SW480 (cell line): ENCODE measurements at regions not wholly inside any gene's neighbourhood (a gene's known extent, or its start where the extent isn't known, plus 50 kb on each side); places are given as distances from the start of the nearest gene placed in this dataset.
"Not testable (repeated sequence)": the region's sequence is repeated elsewhere in the genome, so short reads cannot be mapped to it uniquely, and the experiment has no call there.

Experiments used
- DNase-seq: peaks from one replicate; pipeline ENCODE4 v3.0.0-alpha.2; 2016; ENCODE audit warnings: low spot score

DNA sequence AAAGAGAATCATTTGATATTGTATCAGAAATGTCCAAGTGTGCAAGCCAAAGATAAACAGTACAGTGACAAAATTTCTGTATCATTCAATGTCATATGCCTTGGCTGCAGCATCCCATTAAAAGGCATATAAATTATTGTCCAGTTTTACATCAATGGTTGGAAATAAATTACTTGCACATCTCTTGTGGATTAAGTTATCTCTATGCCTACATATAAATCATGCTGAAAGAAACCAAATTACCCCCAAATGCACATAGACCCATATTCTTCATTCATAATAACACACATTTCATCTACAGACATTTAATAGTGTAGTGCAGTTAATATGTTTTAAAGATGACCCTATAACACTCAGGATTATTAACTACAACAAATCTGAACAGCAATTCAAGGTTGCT is 1415.7 kb upstream of the PCDH9 start:
- no peak for DNase-seq

DNA sequence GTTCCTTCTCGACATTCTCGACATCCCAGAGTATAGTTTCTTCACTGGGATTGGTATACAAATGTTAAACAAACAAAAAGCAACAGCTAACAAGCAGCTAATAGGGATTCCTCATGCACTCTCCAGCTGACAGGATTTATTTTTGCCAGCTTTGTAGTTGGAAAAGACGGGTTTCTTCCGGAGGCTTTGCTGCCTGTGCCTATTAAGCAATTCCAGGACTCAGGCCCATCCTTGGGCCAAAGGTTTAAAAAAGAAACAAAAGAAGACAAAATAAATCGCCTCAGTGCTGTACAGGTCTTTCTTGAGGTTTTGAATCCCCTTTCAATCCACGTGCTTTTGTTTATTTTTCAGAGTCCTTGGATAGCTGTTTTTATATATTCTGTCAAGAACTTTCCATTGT is 1414.5 kb upstream of the PCDH9 start:
- DNase-seq: no peak

DNA sequence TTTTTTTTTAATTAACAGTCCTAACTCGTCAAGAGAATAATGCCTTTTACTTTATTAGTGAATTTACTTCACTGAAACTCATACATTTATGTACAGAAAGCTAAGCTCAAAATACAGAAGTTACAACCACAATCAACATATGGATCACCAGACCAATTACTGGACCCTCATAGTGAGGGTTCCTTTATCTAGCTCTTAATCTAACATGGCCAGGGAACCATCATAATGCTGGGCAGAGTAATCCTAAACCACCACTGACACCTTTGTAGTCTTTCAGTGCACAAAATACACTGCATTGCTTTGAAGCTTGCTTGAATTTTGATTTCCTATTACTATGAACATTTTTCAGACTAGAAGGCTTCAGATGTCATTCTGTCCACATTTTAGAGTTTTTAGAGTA is 1406.6 kb upstream of the PCDH9 start:
- no peak for DNase-seq

DNA sequence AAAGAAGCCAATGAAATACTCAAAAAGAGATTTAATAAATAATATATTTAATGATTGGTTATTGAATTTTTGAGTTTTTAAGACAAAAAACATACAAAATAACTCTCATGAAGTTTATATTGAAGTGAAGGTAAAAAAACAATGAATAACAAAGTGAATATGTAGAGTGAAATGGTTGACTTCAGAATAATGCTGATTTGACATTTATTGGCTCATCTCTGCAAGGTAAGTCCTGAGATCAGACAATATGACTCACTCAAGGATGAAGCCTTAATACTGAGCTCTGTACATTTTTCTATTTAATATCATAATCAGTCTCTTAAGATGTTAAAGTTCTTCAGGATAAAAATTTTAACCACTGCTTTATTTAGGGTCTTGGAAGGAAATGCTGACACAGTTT is 1398.9 kb upstream of the PCDH9 start:
- DNase-seq: no peak

DNA sequence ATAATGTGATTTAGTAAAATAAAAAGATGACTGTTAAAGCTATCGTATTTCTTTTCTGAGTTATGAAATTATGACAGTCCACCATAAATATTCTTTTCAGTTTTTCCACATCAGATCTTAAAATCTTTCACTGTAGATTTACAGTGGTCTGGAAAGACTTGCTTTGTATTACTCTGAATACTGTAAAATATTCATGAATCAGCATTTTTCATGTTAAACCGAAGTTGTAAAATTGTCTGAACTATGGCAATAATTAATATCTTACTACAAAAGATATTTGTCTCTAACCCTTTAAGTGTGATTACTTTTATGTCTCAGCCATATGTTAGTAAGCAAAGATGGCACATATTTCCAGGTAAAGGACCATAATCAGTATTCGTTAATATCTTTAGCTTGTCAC is 1397.2 kb upstream of the PCDH9 start:
- DNase-seq: no peak

DNA sequence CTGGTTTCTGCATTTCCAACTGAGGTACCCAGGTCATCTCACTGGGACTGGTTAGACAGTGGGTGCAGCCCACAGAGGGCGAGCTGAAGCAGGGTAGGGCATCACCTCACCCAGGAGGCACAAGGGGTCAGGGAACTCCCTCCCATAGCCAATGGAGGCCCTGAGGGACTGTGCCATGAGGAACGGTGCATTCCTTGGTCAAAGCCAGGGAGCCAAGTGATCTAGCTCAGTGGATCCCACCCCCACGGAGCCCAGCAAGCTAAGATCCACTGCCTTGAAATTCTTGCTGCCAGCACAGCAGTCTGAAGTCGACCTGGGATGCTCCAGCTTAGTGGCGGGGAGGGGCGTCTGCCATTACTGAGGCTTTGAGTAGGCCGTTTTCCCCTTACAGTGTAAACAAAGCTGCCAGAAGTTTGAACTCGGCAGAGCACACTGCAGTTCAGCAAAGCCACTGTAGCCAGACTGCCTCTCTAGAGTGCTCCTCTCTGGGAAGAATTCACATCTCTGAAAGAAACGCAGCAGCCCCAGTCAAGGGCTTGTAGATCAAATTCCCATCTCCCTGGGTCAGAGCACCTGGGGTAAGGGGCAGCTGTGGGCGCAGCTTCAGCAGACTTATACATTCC is 1386.6 kb upstream of the PCDH9 start:
- DNase-seq: no peak

DNA sequence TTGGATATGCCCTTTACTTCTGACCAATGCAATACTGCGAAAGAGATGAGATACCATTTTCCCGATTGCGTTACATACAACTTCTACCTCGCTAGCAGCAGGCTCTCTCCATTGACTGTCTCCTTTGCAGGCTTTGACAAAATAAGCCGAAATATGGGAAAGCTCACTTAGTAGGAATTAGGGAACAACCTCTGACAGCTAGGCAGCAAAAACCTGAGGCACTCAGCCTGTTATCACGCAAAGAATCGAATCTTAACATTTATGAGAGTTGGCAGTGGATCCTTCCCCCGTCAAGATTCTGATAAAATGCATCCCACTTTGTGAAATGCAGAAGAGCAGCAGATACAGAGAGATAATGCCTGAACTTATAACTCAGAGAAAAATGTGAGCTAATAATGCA is 1379.5 kb upstream of the PCDH9 start:
- DNase-seq: no peak

DNA sequence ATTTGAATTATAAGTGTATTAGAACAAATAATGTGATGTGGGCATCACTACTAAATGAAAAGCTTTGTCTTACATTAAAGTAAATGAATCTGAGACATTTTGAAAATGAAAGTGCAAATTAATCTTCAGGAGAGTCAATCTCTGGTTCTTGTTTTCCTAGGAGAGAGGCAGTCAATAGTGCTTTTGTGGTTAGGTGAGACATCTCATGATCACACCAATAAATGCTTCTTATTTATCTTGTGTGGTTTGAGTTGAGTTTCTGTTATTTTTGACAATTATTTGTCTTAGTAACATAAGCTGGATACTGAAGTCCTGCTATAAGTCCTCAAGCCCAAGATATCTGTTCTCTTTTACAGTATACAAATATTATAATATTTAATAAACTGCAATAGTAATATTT is 1378.0 kb upstream of the PCDH9 start:
- DNase-seq: no peak

DNA sequence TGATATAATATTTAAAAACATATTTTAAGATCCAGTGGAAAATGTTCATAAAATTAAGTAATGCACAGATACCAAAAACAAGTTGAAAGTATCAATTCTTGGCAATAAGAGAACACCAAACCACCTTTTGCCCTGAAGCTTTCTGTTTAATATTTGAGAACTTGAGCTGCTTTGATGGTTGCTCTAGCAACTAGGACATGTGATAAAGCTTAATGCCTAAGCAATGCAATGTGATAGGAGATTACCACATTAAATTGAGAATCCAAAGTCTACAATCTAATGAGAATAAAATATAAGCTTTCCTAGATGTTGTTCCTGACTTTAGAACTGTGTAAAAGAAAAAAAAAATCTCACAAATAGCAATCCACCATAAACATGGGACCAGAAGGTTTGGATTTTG is 1367.5 kb upstream of the PCDH9 start:
- DNase-seq: no peak

DNA sequence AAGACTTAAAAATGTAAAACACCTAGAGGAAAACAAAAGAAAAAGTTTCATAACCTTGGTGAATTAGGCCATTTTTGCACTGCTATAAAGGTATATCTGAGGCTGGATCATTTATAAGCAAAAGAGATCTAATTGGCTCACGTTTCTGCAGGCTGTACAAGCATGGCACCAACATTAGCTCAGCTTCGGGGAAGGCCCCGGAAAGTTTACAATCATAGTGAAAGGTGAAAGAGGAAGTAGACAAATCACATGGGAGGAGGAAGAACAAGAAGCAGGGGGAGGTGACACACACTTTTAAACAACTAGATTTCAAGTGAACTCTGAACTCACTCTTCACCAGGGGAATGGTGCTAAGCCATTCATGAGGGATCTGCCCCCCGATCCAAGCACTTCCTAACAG is 1358.5 kb upstream of the PCDH9 start:
- DNase-seq: no peak

DNA sequence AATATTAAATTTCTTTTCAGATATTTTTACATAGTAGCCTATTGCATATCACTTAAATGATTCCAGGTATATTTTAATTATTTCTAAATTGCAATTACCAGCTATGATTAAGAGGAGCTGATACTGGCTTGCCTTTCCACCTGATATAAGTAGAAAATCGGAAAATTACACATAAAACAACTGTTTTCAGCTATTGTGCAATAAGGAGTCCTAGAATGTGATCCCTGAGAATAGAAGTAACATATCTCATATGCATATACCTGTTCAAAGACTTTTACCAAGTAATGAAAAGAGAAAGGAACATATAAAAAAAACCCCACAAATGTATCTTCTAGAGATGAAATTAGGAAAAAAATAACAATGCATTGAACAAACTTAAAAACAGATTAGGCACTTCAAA is 1354.6 kb upstream of the PCDH9 start:
- no peak for DNase-seq

DNA sequence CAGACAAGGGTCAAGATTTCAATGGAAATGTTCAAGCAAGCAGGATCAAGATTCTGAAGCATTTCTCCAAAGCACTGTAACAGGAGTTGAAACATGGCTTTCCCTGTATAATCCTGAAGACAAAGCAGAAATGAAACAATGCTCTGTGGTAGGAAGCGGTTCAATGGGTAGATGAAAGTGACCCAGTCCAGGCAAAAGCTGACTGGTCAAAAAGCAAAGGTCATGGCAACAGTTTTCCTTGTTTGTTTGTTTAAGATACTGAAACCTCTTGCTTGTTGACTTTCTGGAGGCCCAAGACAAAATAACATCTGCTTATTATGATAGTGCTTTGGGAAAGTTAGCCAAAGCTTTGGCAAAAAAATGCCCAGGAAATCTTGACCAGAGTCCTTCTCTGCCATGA is 1343.9 kb upstream of the PCDH9 start:
- DNase-seq: no peak

DNA sequence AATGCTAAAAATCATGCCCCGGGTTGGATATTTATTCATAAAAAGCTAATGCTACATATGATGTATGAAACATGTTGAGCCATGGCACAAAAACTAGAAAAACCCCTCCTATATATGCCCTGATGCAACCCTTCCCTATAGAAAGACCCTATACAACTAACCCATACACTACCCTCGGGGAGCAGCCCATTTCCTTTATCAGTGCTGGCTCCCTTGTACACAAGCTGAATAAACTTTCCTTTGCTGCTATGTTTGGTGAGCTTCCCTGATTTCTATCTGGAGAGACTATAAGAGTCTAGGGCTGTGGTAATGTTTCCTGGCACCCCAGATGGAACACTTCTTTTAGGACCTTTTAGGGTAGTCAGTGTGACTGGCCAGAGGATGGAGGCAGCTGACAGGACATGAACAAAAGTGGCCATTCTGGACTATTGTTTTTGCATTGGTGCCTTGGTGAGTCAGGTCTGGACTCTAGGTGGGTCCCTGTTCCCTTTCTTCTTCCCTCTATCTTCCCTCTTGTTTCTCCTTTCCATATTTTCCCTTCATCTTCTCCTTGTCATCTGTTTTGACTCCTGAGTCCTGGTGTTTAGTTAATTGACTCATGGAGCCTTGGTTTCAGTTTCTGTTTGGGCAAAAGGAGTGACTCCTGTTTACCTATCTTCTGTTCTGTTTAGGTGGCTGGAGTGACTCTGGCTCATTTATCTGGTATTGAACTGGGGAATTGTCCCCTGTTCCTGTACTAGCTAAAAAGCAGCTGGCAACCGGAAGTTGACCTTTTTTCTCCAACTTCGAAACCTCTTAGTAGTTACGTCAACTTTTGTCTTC is 1321.8 kb upstream of the PCDH9 start:
- no peak for DNase-seq

DNA sequence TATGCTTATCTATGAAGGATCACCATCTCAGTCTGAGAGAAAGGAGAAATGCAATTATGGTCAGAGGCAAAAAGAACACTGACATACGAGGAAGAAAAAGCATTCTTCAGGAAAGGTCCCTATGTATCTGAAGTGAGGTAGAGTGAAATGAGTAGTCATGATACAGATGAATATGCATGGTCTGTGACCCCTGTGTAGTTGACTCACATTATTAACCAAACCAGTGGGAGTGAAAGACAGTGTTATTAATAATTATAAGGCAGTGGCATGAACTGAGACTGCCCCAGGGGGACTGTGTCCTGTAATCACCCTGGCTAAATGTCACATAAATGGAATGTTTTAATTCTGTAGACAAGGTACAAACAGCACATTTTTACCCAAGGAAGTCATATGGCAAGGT is 1320.2 kb upstream of the PCDH9 start:
- no peak for DNase-seq

DNA sequence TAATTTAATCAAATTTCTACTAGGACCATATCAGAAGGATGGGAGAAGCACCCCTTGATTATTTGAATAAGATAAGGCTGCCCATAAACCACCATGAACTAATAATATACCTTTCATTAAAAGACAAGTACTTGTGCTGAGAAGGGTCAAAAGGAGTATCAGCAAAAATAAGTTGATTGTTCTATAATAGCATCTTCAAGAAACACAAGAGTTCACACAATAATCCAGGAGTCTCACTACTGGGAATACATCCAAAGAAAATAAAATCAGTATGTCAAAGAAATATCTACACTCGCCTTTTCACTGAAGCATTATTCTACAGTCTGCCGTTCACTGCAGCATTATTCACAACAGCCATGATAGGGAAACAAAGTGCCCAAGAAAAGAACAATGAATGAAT is 1310.1 kb upstream of the PCDH9 start:
- DNase-seq: no peak

DNA sequence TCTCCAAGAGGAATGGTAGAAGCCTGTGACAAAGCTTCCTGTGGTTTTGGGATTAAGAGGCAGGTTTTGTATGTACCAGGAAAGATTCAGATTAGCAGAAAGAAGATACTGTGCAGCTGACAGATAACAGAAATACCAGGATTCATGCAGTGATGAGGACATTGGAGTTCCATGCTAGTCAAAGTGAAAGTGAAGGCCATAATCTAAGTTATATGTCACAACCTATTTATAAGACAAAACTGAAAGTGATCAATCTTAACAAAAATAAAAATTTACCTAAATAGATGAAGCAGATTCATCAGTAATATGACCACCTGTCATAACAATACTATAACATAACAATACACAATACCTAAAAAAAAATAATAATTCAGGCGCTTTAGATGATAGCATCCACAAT is 1305.2 kb upstream of the PCDH9 start:
- no peak for DNase-seq

DNA sequence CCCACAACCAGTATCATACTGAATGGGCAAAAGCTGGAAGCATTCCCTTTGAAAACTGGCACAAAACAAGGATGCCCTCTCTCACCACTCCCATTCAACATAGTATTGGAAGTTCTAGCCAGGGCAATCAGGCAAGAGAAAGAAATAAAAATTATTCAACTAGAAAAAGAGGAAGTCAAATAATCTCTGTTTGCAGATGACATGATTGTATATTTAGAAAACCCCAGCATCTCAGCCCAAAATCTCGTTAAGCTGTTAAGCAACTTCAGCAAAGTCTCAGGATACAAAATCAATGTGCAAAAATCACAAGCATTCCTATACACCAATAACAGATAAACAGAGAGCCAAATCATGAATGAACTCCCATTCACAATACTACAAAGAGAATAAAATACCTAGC is 1297.0 kb upstream of the PCDH9 start:
- DNase-seq: not testable (repeated sequence)

DNA sequence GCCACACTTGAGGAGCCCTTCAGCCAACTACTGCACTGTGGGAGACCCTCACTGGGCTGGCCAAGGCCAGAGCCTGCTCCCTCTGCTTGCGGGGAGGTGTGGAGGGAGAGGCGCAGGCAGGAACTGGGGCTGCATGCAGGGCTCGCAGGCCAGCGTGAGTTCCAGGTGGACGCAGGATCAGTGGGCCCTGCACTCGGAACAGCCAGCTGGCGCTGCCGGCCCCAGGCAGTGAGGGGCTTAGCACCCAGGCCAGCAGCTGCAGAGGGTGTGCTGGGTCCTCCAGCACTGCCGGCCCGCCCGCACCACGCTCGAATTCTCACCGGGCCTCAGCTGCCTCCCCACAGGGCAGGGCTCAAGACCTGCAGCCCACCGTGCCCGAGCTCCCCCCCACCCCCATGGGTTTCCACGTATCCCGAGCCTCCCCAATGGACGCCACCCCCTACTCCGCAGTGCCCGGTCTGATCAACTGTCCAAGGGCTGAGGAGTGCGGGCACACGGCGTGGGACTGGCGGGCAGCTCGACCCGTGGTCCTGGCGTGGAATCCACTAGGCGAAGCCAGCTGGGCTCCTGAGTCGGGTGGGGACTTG is 1293.8 kb upstream of the PCDH9 start:
- no peak for DNase-seq

DNA sequence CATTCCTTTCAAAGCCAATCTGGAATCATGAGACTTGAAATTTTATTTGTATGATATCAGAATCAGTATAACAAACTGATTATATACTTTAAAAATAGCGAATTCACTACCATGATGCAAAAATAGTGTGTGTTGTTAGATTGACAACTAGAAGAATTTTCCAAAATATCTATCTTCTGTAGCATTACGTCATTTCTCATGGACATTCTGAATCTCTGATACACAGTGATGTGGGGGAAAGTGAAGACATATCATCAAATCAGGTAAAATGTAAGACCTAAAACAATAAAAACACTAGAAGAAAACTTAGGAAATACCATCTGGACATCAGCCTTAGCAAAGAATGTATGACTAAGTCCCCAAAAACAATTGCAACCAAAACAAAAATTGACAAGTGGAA is 1292.0 kb upstream of the PCDH9 start:
- DNase-seq: no peak

DNA sequence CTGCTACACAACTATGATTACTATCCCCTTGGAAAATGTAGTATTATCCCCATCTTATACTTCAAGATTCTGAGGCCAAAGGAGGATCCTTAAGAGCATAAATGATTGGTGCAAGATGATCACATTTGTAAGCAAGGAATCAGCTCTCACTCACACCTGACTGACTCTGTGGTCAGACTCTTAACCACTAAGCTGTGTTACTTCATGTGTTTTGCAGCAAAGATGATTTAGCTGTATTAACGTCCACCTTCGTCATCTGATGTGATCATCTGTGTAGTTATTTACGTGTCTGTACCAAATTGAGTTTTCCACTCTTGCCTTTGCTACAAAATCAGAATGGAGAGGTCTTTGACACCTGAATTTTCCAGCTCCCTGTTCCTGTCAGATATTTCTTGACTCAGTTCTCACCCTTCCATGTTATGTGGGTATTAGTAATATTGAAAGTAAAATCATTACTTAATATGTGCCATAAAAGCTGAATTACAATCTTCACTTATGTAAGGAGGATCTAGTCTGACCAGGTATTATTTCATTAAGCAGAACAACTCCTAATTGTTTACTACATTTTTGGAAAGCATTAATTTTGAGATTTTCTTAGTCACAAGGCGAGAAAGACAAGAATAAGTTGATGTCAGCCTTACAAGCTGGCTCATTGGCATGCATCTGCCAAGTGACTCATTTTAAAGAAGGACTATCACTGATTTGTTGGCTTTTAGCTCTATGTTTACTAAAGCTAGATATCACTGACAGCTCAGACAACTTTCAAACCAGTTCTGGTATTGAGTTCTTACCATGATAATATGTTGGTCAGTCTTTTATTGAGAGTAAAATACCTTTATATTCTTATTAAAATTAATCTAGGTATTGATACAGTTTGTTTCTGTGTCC is 1279.8 kb upstream of the PCDH9 start:
- DNase-seq: no peak

DNA sequence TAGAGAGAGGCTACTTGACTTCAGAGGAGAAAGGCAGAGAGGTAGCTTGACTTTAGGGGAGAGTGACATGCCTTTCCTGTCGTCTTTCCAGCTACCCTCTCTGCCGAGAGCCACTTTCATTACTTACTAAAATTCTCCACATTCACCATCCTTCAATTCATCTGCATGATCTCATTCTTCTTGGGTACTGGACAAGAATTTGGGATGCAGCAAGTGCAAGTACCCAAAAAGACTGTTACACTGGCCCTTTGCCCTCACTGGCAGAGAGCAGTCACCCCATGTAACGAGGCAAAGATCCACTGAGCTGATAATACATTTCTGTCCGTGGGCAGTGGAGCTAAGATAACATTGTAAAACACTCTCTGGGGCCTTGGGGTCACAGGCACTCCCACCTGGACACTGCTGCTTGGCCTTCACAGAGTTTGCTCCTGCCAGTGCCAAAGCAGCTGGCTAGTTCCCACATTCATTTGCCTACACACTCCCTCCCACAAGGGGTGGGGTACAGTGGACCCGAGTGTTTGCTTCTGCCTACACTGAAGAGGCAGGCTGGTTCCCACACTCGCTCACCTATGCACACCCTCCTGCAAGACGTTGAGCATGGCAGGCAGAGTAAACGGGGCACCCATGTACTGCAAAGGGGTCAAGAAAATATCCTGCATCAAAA is 1276.9 kb upstream of the PCDH9 start:
- DNase-seq: no peak

DNA sequence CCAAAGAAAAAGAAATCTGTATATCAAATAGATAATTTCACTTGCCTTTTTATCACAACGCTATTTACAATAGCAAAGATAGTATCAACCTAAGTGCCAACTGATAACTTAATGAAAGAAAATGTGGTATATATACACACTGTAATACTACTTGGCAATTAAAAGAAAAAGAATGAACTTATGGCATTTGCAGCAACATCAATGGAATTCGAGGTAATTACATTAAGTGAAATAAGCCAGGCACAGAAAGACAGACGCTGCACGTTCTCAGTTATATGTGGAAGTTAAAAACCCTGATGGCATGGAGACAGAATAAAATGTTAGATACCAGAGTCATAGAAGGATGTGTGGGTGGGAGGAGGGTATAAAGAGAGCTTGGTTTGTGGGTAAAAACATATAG is 1260.5 kb upstream of the PCDH9 start:
- DNase-seq: no peak
